Nephron (organoid): ENCODE measurements at regions not wholly inside any gene's neighbourhood (a gene's known extent, or its start where the extent isn't known, plus 50 kb on each side); places are given as distances from the start of the nearest gene placed in this dataset.
A peak's percentile ranks its signal among the peaks of the same experiment; 100 is the strongest.

Source experiments
- H3K27ac Mint-ChIP-seq, 3 experiments: 2 replicates each; pipeline ENCODE4 v1.8.0; 2020; ENCODE audit warnings: mixed read lengths in 3 of 3, mild to moderate bottlenecking in 2 of 3, moderate library complexity in 1 of 3
- H3K27me3 Mint-ChIP-seq: 2 replicates; pipeline ENCODE4 v1.8.0; 2021; ENCODE audit warnings: low read depth, mild to moderate bottlenecking, moderate library complexity, mixed read lengths
- H3K36me3 Mint-ChIP-seq: 2 replicates; pipeline ENCODE4 v1.8.0; 2020; ENCODE audit warnings: low read depth, mixed read lengths
- H3K4me1 Mint-ChIP-seq: 2 replicates; pipeline ENCODE4 v1.8.0; 2020; ENCODE audit warnings: mixed read lengths
- H3K4me3 Mint-ChIP-seq, 3 experiments: 2 replicates each; pipeline ENCODE4 v1.8.0; 2020; ENCODE audit warnings: mild to moderate bottlenecking in 3 of 3, mixed read lengths in 3 of 3, moderate library complexity in 2 of 3
- H3K9me3 Mint-ChIP-seq: 2 replicates; pipeline ENCODE4 v1.8.0; 2020; ENCODE audit warnings: mixed read lengths
- TF ChIP-seq, protein P1 (sequence below), 3 experiments: fragments of 200-600 bp; sonication (generic); IDR thresholded peaks; one replicate each; pipeline ENCODE4 v1.5.0; 2021; ENCODE audit warnings: antibody characterized with exemption in 3 of 3; ENCODE audit not compliant: unreplicated experiment in 3 of 3

DNA sequence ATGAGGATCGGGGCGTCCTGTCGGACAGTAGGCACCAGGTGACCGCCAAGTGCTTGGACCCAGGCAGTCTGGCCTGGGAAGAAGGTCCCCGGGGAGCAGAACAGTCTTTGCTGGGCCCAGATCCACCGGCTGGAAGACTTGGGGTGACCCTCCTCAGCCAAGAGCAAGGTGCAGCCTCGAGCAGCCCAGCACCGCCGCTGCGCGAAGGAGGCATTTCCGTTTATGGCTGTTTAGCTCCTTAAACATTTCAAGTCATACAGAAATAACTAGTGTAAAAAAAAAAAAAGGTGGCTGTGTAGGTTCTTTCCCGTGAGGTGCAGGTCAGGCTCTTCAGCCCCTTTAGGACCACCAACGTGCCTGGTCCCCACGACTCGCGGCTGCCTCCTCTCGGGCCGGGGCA lies 370.2 kb downstream of the CMPK2 start:
- Mint-ChIP-seq H3K9me3 (no peaks in the 10 kb centered on the region), H3K27me3 (peaks cover 16% of the 10 kb centered on the region), H3K27ac (no peak overlapping the region), H3K4me3 (no peak overlapping the region), H3K4me1 (peaks cover 8% of the 10 kb centered on the region), H3K36me3 (no peaks in the 10 kb centered on the region)
- TF ChIP-seq, protein P1, sequence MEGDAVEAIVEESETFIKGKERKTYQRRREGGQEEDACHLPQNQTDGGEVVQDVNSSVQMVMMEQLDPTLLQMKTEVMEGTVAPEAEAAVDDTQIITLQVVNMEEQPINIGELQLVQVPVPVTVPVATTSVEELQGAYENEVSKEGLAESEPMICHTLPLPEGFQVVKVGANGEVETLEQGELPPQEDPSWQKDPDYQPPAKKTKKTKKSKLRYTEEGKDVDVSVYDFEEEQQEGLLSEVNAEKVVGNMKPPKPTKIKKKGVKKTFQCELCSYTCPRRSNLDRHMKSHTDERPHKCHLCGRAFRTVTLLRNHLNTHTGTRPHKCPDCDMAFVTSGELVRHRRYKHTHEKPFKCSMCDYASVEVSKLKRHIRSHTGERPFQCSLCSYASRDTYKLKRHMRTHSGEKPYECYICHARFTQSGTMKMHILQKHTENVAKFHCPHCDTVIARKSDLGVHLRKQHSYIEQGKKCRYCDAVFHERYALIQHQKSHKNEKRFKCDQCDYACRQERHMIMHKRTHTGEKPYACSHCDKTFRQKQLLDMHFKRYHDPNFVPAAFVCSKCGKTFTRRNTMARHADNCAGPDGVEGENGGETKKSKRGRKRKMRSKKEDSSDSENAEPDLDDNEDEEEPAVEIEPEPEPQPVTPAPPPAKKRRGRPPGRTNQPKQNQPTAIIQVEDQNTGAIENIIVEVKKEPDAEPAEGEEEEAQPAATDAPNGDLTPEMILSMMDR (IDR thresholded peaks at IDR 0.05; ENCODE audit: unreplicated experiment in 3 of 3), result no peak

DNA sequence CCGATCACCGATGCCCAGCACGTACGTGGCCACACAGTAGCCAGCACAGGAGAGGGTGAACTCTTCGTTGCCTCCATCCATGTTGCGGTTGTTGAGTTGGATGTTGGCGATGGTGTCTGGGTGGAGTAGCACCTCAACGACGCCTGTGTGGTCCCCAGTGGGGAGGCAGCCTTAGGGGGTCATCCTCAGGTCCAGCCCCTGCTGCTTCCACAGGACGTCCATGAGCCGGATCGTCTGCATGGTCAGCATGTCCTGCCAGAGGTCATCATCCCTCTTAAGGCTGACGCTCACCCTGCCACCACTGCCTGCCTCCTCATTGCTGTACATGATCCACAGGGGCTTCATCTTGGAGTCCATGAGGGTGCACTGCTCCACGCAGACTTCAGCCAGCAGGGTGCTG lies 369.3 kb downstream of the CMPK2 start:
- TF ChIP-seq, protein P1 (IDR thresholded peaks at IDR 0.05; ENCODE audit: unreplicated experiment in 3 of 3), result no peak
- no peak overlapping the region for H3K27ac Mint-ChIP-seq
- H3K36me3 Mint-ChIP-seq, result no peaks in the 10 kb centered on the region
- H3K27me3 Mint-ChIP-seq, result peaks cover 16% of the 10 kb centered on the region
- peaks cover 8% of the 10 kb centered on the region for H3K4me1 Mint-ChIP-seq
- no peaks in the 10 kb centered on the region for H3K9me3 Mint-ChIP-seq
- H3K4me3 Mint-ChIP-seq, result no peak overlapping the region

DNA sequence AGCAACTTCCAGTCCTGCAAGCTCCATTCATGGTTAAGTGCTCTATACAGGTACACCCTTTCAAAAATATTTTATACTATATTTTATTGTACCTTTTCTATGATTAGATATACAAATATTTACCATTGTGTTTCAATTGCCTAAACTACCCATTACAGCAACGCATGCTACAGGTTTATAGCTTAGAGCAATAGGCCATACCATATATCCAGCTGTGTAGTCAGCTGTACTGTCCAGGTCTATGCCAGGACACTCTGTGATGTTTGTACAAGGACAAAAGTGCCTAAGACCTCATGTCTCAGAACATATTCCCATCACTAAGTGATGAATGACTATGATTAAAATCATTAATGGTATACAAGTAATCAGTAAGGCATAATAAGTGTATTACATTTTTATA lies 368.7 kb downstream of the CMPK2 start:
- H3K9me3 Mint-ChIP-seq, result no peaks in the 10 kb centered on the region
- no peak overlapping the region for H3K27ac Mint-ChIP-seq
- TF ChIP-seq, protein P1 (IDR thresholded peaks at IDR 0.05; ENCODE audit: unreplicated experiment in 3 of 3), result no peak
- H3K36me3 Mint-ChIP-seq, result no peaks in the 10 kb centered on the region
- H3K27me3 Mint-ChIP-seq, result peaks cover 16% of the 10 kb centered on the region
- no peak overlapping the region for H3K4me3 Mint-ChIP-seq
- peaks cover 8% of the 10 kb centered on the region for H3K4me1 Mint-ChIP-seq

DNA sequence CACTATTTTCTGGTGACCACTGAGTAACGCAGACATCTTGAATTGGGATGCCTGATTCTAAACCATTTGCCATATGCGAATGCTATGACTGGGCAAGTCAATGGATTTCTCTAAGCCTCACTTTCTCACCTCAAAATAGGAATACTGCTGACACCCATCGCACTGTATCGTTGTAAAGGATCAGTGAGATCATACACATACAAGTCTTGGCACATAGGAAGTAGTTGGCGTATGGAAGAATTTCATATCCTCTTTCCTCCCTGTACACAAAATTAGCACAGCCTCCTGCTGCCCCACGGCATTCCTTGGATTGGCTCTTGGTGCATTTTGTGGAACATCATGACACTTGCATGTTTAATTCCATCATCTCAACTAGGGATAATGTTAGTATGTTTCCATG lies 366.9 kb downstream of the CMPK2 start:
- H3K27ac Mint-ChIP-seq, result no peak overlapping the region
- H3K9me3 Mint-ChIP-seq, result no peaks in the 10 kb centered on the region
- TF ChIP-seq, protein P1 (IDR thresholded peaks at IDR 0.05; ENCODE audit: unreplicated experiment in 3 of 3), result no peak
- peaks cover 9% of the 10 kb centered on the region for H3K27me3 Mint-ChIP-seq
- no peaks in the 10 kb centered on the region for H3K36me3 Mint-ChIP-seq
- H3K4me3 Mint-ChIP-seq, result no peak overlapping the region
- no peaks in the 10 kb centered on the region for H3K4me1 Mint-ChIP-seq

DNA sequence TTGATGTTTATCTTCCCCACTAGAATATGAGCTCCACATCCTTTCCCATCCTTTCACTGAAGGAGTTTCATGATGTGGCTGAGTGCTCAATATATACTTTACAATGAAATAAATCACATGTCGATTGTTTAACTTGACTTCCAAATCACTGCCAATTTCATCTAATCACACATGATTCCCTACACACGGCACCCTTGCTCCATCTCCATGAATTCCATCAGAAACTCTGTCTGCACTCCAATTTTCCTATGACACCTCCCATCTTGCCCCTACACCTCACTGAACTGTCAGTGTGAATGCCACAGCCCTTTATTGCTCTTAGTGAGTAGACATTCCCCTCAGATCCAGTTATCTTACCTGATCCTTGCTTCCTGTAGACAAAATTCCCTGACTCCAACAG lies 366.0 kb downstream of the CMPK2 start:
- H3K27ac Mint-ChIP-seq, result no peak overlapping the region
- TF ChIP-seq, protein P1 (IDR thresholded peaks at IDR 0.05; ENCODE audit: unreplicated experiment in 3 of 3), result no peak
- peaks cover 5% of the 10 kb centered on the region for H3K27me3 Mint-ChIP-seq
- no peaks in the 10 kb centered on the region for H3K4me1 Mint-ChIP-seq
- no peaks in the 10 kb centered on the region for H3K36me3 Mint-ChIP-seq
- no peak overlapping the region for H3K4me3 Mint-ChIP-seq
- no peaks in the 10 kb centered on the region for H3K9me3 Mint-ChIP-seq

DNA sequence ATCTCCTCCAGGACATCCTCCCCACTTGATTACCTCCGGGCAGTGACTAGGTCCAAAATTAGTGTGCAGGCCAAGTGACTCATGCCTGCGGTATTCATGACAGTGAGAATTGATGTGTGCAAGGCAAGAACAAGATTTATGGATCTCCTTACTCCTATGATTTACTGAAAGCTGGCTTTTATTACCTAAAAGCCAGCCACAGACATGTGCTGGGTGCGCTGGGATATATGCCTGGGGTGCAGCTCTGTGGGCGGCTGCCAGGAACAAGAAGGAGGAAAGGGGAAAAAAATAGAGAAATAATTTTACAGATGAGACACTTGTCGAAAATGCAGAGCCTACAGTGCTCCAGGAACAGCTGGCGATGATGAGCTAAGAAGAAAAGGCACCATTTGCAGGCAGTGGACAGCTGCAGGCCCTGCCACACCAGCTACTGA lies 359.3 kb downstream of the CMPK2 start:
- H3K27me3 Mint-ChIP-seq, result peaks cover 11% of the 10 kb centered on the region
- H3K4me1 Mint-ChIP-seq, result peaks cover 24% of the 10 kb centered on the region
- no peaks in the 10 kb centered on the region for H3K9me3 Mint-ChIP-seq
- H3K27ac Mint-ChIP-seq, result peak overlapping the region; percentile 1 to 64 (median 5)
- peak overlapping the region in 1 of 3 experiments; percentile 0 for H3K4me3 Mint-ChIP-seq
- H3K36me3 Mint-ChIP-seq, result no peaks in the 10 kb centered on the region
- TF ChIP-seq, protein P1 (IDR thresholded peaks at IDR 0.05; ENCODE audit: unreplicated experiment in 3 of 3), result no peak
